Hypothalamus (tissue), 51 donors: ENCODE measurements at regions not wholly inside any gene's neighbourhood (a gene's known extent, or its start where the extent isn't known, plus 50 kb on each side); places are given as distances from the start of the nearest gene placed in this dataset.
"Not testable (repeated sequence)": the region's sequence is repeated elsewhere in the genome, so short reads cannot be mapped to it uniquely, and the experiment has no call there.

Source experiments
- DNase-seq, 51 donors: peaks; one replicate each; lab custom pipeline; 2025; lab: John Stamatoyannopoulos, UW

- no peak for DNase-seq
Measured at GRCh38 chr11:37503411-37504059, 905.5 kb upstream of the RAG2 start.

- DNase-seq: no peak
Measured at GRCh38 chr11:37502202-37502601, 904.2 kb upstream of the RAG2 start.

- no peak for DNase-seq
Measured at GRCh38 chr11:37500425-37500824, 902.4 kb upstream of the RAG2 start.

- DNase-seq: no peak
Measured at GRCh38 chr11:37497326-37497725, 899.3 kb upstream of the RAG2 start.

GRCh38 chr11:37496201-37496600 is 898.2 kb upstream of the RAG2 start:
- no peak for DNase-seq

- DNase-seq: no peak
Measured at GRCh38 chr11:37484298-37484697, 886.3 kb upstream of the RAG2 start.

- DNase-seq: no peak
Measured at GRCh38 chr11:37483761-37484160, 885.7 kb upstream of the RAG2 start.

GRCh38 chr11:37474889-37475288 is 876.9 kb upstream of the RAG2 start:
- no peak for DNase-seq

GRCh38 chr11:37468344-37468743 is 870.3 kb upstream of the RAG2 start:
- DNase-seq: no peak

GRCh38 chr11:37465221-37465620 is 867.2 kb upstream of the RAG2 start:
- DNase-seq: no peak

GRCh38 chr11:37459456-37459855 is 861.4 kb upstream of the RAG2 start:
- no peak for DNase-seq

- DNase-seq: no peak
Measured at GRCh38 chr11:37456746-37457145, 858.7 kb upstream of the RAG2 start.

GRCh38 chr11:37451903-37452302 is 853.9 kb upstream of the RAG2 start:
- no peak for DNase-seq

- no peak for DNase-seq
Measured at GRCh38 chr11:37450613-37451012, 852.6 kb upstream of the RAG2 start.

GRCh38 chr11:37449146-37449545 is 851.1 kb upstream of the RAG2 start:
- DNase-seq: no peak

- no peak for DNase-seq
Measured at GRCh38 chr11:37442576-37442975, 844.5 kb upstream of the RAG2 start.

GRCh38 chr11:37431633-37432230 is 833.7 kb upstream of the RAG2 start:
- DNase-seq: not testable (repeated sequence)

- not testable (repeated sequence) for DNase-seq
Measured at GRCh38 chr11:37430966-37431632, 833.1 kb upstream of the RAG2 start.

GRCh38 chr11:37422511-37422910 is 824.5 kb upstream of the RAG2 start:
- DNase-seq: no peak

GRCh38 chr11:37411289-37411688 is 813.3 kb upstream of the RAG2 start:
- DNase-seq: no peak

GRCh38 chr11:37409124-37409523 is 811.1 kb upstream of the RAG2 start:
- DNase-seq: no peak

GRCh38 chr11:37407461-37407860 is 809.4 kb upstream of the RAG2 start:
- no peak for DNase-seq
